T-helper 2 cell treated with Interferon-gamma antibody and Interleukin-4, amounts not matched to agents 5 μg/mL and 100 μg/mL, for 36 hours (primary cell): ENCODE measurements at regions not wholly inside any gene's neighbourhood (a gene's known extent, or its start where the extent isn't known, plus 50 kb on each side); places are given as distances from the start of the nearest gene placed in this dataset.

Source experiments
- DNase-seq: peaks from one replicate; pipeline ENCODE4 v3.0.0; 2021; ENCODE audit warnings: low spot score
- H3K27ac Mint-ChIP-seq: one replicate; pipeline ENCODE4 v1.8.0; 2021; ENCODE audit warnings: mild to moderate bottlenecking, mixed read lengths
- H3K27me3 Mint-ChIP-seq: one replicate; pipeline ENCODE4 v1.8.0; 2021; ENCODE audit warnings: low read depth, mixed read lengths
- H3K36me3 Mint-ChIP-seq: one replicate; pipeline ENCODE4 v1.8.0; 2021; ENCODE audit warnings: low read depth, mixed read lengths
- H3K4me1 Mint-ChIP-seq: one replicate; pipeline ENCODE4 v1.8.0; 2021; ENCODE audit warnings: low read depth, mixed read lengths
- H3K4me3 Mint-ChIP-seq: one replicate; pipeline ENCODE4 v1.8.0; 2022; ENCODE audit warnings: mild to moderate bottlenecking, moderate library complexity, mixed read lengths
- H3K9me3 Mint-ChIP-seq: one replicate; pipeline ENCODE4 v1.8.0; 2021; ENCODE audit warnings: mixed read lengths

DNA sequence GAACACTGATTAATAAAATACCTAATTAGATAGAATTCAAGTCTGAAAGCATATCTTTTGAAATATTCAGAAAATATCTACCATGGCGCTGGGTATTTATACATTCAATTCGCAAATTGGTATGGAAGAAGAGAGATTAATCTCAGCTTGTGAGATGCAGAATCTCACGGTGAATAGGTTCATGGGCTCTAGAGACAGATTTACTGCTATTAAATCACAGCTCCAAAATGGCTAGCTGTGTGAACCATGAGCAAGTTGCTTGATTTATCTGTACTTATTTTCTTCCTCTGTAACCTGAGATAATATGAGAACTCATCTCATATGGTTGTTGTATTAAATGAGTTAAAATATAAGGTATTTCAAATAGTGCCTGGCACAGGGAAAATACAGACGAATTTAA lies 556.7 kb downstream of the FBXO15 start:
- Mint-ChIP-seq H3K27ac (no peak overlapping the region), H3K4me3 (no peak overlapping the region), H3K4me1 (no peaks in the 10 kb centered on the region), H3K9me3 (peaks cover under 1% of the 10 kb centered on the region), H3K27me3 (no peaks in the 10 kb centered on the region), H3K36me3 (no peaks in the 10 kb centered on the region)
- DNase-seq, result no peak

- no peak overlapping the region for H3K27ac Mint-ChIP-seq
Measured at GRCh38 chr18:73579698-73580097, 567.9 kb downstream of the FBXO15 start.

DNA sequence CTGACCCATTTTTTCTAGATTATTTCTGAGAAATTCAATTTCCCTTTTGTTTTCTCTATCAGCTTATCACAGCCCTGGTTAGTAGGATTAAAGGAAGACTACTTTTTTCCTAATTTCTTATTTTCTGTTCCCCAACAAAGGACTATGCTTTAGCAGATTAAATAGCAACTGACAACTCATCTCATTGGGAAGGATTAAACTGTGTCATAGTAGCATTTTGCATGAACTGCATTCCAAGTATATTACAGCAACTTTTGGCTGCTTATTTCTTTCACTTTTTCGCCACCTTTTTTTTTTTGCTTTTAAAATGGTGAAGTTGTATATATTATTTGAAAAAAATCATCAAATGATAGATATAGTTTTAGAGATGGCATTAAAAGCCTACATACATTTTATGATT lies 570.3 kb downstream of the FBXO15 start:
- Mint-ChIP-seq H3K27me3 (no peaks in the 10 kb centered on the region), H3K4me1 (no peaks in the 10 kb centered on the region), H3K27ac (no peak overlapping the region)

More at GRCh38 chr18:73579698-73580097, 567.9 kb downstream of the FBXO15 start:
- H3K27me3 Mint-ChIP-seq, result no peaks in the 10 kb centered on the region
- H3K4me3 Mint-ChIP-seq, result no peak overlapping the region
- H3K36me3 Mint-ChIP-seq, result no peaks in the 10 kb centered on the region
- DNase-seq, result no peak
- no peaks in the 10 kb centered on the region for H3K4me1 Mint-ChIP-seq
- H3K9me3 Mint-ChIP-seq, result no peaks in the 10 kb centered on the region

DNA sequence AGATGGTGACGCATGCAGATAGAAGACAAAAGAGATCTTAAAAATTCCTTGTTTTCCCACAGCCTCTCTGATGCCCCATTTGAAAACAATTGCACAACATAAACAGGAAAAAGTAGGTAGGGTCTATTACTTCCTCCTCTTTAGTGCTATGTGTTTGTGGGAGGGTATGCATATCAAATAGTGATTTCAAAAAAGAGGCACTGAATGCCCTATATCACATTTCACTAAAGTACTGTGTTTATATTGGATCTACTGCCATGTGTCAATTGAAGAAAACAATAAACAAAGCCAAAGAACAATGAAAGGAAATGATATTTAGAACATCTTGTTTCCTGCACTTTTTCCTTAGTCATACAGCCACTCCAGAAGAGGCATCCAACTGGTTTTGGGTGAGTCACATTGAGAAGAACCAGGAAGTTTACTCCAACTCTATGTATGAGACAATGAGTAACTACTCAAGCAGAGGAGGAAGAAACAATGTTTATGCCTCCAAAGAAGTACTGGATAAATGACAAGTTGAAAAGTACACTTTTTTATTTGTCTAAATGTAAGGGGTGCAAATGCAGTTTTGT lies 583.6 kb downstream of the FBXO15 start:
- Mint-ChIP-seq H3K27me3 (no peaks in the 10 kb centered on the region), H3K27ac (no peak overlapping the region), H3K4me3 (no peak overlapping the region), H3K36me3 (no peaks in the 10 kb centered on the region), H3K9me3 (no peaks in the 10 kb centered on the region), H3K4me1 (no peaks in the 10 kb centered on the region)
- no peak for DNase-seq

More for the DNA sequence above, 570.3 kb downstream of the FBXO15 start:
- Mint-ChIP-seq H3K36me3 (no peaks in the 10 kb centered on the region), H3K4me3 (no peak overlapping the region), H3K9me3 (no peaks in the 10 kb centered on the region)
- DNase-seq, result no peak

- no peaks in the 10 kb centered on the region for H3K36me3 Mint-ChIP-seq
- H3K4me1 Mint-ChIP-seq, result no peaks in the 10 kb centered on the region
- DNase-seq, result no peak
- no peak overlapping the region for H3K27ac Mint-ChIP-seq
- no peaks in the 10 kb centered on the region for H3K27me3 Mint-ChIP-seq
- H3K9me3 Mint-ChIP-seq, result no peaks in the 10 kb centered on the region
- no peak overlapping the region for H3K4me3 Mint-ChIP-seq
Measured at GRCh38 chr18:73563345-73563744, 584.3 kb downstream of the FBXO15 start.

DNA sequence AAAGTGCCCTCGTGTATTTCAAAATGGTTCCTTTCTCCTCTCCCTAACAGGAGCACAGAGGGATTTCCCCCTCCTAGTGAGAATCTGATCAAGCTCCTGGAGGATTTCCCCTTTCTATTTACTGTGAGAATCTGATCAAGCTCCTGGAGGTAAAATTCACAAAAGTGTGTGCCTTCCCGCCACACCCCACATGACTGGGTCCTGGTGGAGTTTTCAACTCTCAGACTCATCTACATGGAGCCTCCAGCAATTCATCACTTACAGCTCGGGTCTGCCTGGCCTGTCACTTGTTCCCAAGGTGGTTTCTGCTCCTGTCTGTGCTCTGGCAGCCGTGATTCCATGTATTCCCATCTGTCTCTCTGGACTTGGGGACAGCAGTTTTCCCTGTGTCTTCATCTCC lies 590.7 kb downstream of the FBXO15 start:
- H3K4me3 Mint-ChIP-seq, result no peak overlapping the region
- H3K27ac Mint-ChIP-seq, result no peak overlapping the region
- no peak for DNase-seq
- no peaks in the 10 kb centered on the region for H3K9me3 Mint-ChIP-seq
- no peaks in the 10 kb centered on the region for H3K4me1 Mint-ChIP-seq
- H3K27me3 Mint-ChIP-seq, result no peaks in the 10 kb centered on the region
- H3K36me3 Mint-ChIP-seq, result no peaks in the 10 kb centered on the region

DNA sequence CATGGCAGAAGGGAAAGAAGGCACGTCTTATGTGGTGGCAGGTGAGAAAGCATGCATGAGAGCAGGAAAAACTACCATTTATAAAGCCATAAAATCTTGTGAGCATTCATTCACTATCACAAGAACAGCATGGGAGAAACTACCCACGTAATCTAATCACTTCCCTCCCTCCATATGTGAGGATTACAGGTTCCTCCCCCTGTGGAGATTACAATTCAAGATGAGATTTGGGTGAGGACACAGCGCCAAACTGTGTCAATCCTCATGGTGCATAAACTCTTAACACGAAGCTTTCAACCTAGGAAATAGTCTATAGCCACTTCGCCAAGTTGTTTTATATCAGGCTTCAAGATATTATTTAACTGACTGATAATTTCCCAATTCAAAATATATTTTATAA lies 595.5 kb downstream of the FBXO15 start:
- no peak for DNase-seq
- no peaks in the 10 kb centered on the region for H3K4me1 Mint-ChIP-seq
- no peaks in the 10 kb centered on the region for H3K27me3 Mint-ChIP-seq
- no peaks in the 10 kb centered on the region for H3K9me3 Mint-ChIP-seq
- no peaks in the 10 kb centered on the region for H3K36me3 Mint-ChIP-seq
- no peak overlapping the region for H3K27ac Mint-ChIP-seq
- no peak overlapping the region for H3K4me3 Mint-ChIP-seq

GRCh38 chr18:73551211-73551610 lies 596.4 kb downstream of the FBXO15 start:
- H3K27me3 Mint-ChIP-seq, result no peaks in the 10 kb centered on the region
- DNase-seq, result no peak
- H3K36me3 Mint-ChIP-seq, result no peaks in the 10 kb centered on the region
- H3K4me1 Mint-ChIP-seq, result no peaks in the 10 kb centered on the region
- no peak overlapping the region for H3K27ac Mint-ChIP-seq
- H3K4me3 Mint-ChIP-seq, result no peak overlapping the region
- H3K9me3 Mint-ChIP-seq, result no peaks in the 10 kb centered on the region

DNA sequence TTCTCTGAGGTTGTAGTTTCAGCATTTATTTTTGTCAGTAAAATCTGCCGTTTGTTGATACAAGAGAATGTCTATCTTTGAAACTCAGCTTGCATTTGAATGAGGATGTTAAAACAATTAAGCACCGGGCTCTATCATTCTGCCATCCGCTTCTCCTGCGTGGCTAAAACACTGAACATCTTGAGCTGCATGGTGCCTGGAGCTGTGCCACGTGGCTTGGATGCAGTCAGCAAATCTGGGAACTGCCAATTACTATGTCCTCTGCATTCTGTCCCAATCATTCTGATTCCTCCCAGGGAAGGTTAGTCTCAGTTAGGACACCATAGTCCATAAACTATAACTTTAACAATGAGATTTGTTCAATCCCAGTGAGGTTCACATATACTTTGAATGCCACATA lies 598.4 kb downstream of the FBXO15 start:
- Mint-ChIP-seq H3K4me3 (no peak overlapping the region), H3K4me1 (no peaks in the 10 kb centered on the region), H3K27me3 (no peaks in the 10 kb centered on the region), H3K27ac (no peak overlapping the region), H3K36me3 (no peaks in the 10 kb centered on the region), H3K9me3 (no peaks in the 10 kb centered on the region)
- DNase-seq, result no peak

- Mint-ChIP-seq H3K4me3 (no peak overlapping the region), H3K27me3 (no peaks in the 10 kb centered on the region), H3K9me3 (no peaks in the 10 kb centered on the region), H3K4me1 (no peaks in the 10 kb centered on the region), H3K27ac (no peak overlapping the region), H3K36me3 (no peaks in the 10 kb centered on the region)
- DNase-seq, result no peak
Measured at GRCh38 chr18:73545472-73545871, 602.2 kb downstream of the FBXO15 start.

- Mint-ChIP-seq H3K4me3 (no peak overlapping the region), H3K36me3 (no peaks in the 10 kb centered on the region), H3K27ac (no peak overlapping the region), H3K27me3 (no peaks in the 10 kb centered on the region), H3K4me1 (no peaks in the 10 kb centered on the region), H3K9me3 (no peaks in the 10 kb centered on the region)
- no peak for DNase-seq
Measured at GRCh38 chr18:73544617-73545016, 603.0 kb downstream of the FBXO15 start.

- no peak overlapping the region for H3K4me3 Mint-ChIP-seq
- H3K9me3 Mint-ChIP-seq, result no peaks in the 10 kb centered on the region
- no peaks in the 10 kb centered on the region for H3K27me3 Mint-ChIP-seq
- no peaks in the 10 kb centered on the region for H3K36me3 Mint-ChIP-seq
- DNase-seq, result no peak
- H3K27ac Mint-ChIP-seq, result no peak overlapping the region
- no peaks in the 10 kb centered on the region for H3K4me1 Mint-ChIP-seq
Measured at GRCh38 chr18:73544032-73544431, 603.6 kb downstream of the FBXO15 start.

DNA sequence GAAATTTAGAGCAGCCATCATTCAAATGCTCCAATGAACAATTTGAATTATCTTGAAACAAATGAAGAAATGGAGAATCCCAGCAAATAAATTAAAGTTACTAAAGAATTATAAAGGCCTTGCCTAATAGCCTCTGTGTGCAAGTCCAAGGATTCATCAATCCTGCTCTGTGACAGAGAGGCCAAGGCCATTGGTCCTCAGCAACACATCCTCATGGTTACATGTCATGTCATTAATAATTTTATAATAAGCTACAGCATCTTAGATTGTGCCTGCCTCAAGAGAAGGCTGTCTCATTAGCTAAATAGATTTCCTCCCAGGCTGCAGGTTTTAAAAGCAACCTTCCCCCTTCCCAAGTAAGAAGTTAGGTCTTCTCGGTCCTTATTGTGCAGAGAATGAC lies 611.6 kb downstream of the FBXO15 start:
- H3K4me3 Mint-ChIP-seq, result no peak overlapping the region
- no peaks in the 10 kb centered on the region for H3K36me3 Mint-ChIP-seq
- no peaks in the 10 kb centered on the region for H3K27me3 Mint-ChIP-seq
- no peak for DNase-seq
- H3K4me1 Mint-ChIP-seq, result no peaks in the 10 kb centered on the region
- H3K27ac Mint-ChIP-seq, result no peak overlapping the region
- H3K9me3 Mint-ChIP-seq, result no peaks in the 10 kb centered on the region

DNA sequence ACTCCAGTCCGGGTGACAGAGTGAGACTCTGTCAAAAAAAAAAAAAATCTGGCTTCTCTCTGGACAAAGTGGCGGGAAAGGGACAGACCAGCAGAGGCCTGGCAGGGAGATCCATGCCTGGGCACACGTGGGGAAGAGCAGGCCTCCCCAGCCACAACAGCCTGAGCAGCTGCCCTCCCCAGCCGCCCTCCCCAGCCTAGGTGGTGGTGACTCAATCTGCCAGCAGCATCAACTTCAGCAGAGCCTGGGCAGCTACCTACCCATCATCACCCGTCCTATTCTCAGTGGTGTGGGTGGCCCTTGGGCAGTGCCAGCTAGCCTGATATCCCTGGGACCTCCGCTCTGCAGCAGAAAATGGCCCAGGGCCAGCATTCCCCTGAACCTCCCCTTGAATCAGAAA lies 612.4 kb downstream of the FBXO15 start:
- Mint-ChIP-seq H3K36me3 (no peaks in the 10 kb centered on the region), H3K4me1 (no peaks in the 10 kb centered on the region), H3K9me3 (no peaks in the 10 kb centered on the region), H3K4me3 (no peak overlapping the region), H3K27ac (no peak overlapping the region), H3K27me3 (no peaks in the 10 kb centered on the region)
- DNase-seq, result no peak

GRCh38 chr18:73531601-73532000 lies 616.0 kb downstream of the FBXO15 start:
- Mint-ChIP-seq H3K9me3 (peaks cover 10% of the 10 kb centered on the region), H3K36me3 (no peaks in the 10 kb centered on the region)

More at GRCh38 chr18:73531601-73532000, 616.0 kb downstream of the FBXO15 start:
- no peaks in the 10 kb centered on the region for H3K27me3 Mint-ChIP-seq
- no peaks in the 10 kb centered on the region for H3K4me1 Mint-ChIP-seq
- no peak overlapping the region for H3K4me3 Mint-ChIP-seq
- DNase-seq, result no peak
- no peak overlapping the region for H3K27ac Mint-ChIP-seq
